ENCODE measurements at regions not wholly inside any gene's neighbourhood (a gene's known extent, or its start where the extent isn't known, plus 50 kb on each side); places are given as distances from the start of the nearest gene placed in this dataset.

DNA sequence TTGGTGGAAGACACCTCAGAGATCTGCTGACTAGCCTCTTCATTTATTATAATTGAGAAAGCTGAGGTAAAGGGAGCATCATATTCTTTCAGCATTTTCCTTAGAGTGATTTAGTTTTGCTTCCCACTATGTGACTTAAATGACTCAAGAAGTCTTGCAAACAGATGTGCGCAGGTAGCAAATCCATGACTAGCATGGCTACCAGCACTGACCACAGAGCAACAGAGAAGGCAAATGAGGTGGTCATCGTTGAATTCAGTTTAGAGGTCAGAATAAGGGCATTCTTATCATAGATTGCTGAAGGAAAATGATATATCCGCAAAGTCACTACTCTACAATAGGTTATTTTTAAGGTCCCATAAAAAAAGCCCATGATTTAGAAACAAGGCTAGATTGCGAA is 162.2 kb downstream of the PIK3R1 start:
- Histone ChIP-seq H3K36me3 (ENCODE audit: control insufficient read depth in 1 of 2, insufficient read depth in 2 of 2, low read length in 2 of 2) (no peaks in the 10 kb centered on the region), H3K27ac (ENCODE audit: low read depth, low read length) (no peak overlapping the region), H3K79me2 (ENCODE audit: insufficient read depth, low read length) (no peaks in the 10 kb centered on the region), H3K4me1 (ENCODE audit: control insufficient read depth in 1 of 2, insufficient read depth in 2 of 2, low read length in 2 of 2) (no peaks in the 10 kb centered on the region), H3K27me3 (ENCODE audit: insufficient read depth, low read length) (no peaks in the 10 kb centered on the region), H4K20me1 (ENCODE audit: insufficient read depth) (no peaks in the 10 kb centered on the region), H3K9ac (ENCODE audit: low read length) (no peak overlapping the region), H2AFZ (ENCODE audit: low read depth, low read length, poor library complexity, severe bottlenecking) (no peak overlapping the region), H3K9me2 (ENCODE audit: insufficient read depth) (no peaks in the 10 kb centered on the region), H3K9me3 (ENCODE audit: control insufficient read depth in 1 of 2, insufficient read depth in 1 of 2, low read depth in 1 of 2, low read length in 2 of 2) (no peaks in the 10 kb centered on the region), H3K4me3 (replicated peaks in 1 of 2; ENCODE audit: low read depth in 1 of 2, low read length in 2 of 2) (no peak overlapping the region), H3K4me2 (ENCODE audit: low read length) (no peak overlapping the region)
- intact Hi-C loops (cut with micrococcal nuclease) = no loop called here
- no TSS peak for BruUV-seq (replicated peaks)
- RAD21 ChIA-PET (ENCODE audit: low non-redundant PET in 1 of 2, low total read pairs in 2 of 2, uncharacterized antibody in 2 of 2, unreplicated experiment in 2 of 2) = no interaction called here
- CTCF ChIA-PET = no interaction called here
- ATAC-seq (no peak), DNase-seq (ENCODE audit: low read depth, low spot score) (no peak)
- TF ChIP-seq SP1 (IDR thresholded peaks at IDR 0.05; ENCODE audit: low read depth) = no peak
- no peak for TF ChIP-seq ZNF274 (IDR thresholded peaks at IDR 0.05; ENCODE audit: low read depth, low read length)
- no peak for TF ChIP-seq ELF1 (IDR thresholded peaks at IDR 0.05; ENCODE audit: borderline replicate concordance, low read depth)
- TF ChIP-seq EGR1 (IDR thresholded peaks at IDR 0.05; ENCODE audit: low read depth) = no peak
- TF ChIP-seq EZH2 (IDR thresholded peaks at IDR 0.05) = no peak
- no peak for TF ChIP-seq TCF7L2 (IDR thresholded peaks at IDR 0.05; ENCODE audit: borderline replicate concordance, extremely low read depth, insufficient read depth, insufficient read length)
- no peak for TF ChIP-seq POLR2AphosphoS5 (IDR thresholded peaks at IDR 0.05; ENCODE audit: low read depth, low read length)
- TF ChIP-seq, protein P1, sequence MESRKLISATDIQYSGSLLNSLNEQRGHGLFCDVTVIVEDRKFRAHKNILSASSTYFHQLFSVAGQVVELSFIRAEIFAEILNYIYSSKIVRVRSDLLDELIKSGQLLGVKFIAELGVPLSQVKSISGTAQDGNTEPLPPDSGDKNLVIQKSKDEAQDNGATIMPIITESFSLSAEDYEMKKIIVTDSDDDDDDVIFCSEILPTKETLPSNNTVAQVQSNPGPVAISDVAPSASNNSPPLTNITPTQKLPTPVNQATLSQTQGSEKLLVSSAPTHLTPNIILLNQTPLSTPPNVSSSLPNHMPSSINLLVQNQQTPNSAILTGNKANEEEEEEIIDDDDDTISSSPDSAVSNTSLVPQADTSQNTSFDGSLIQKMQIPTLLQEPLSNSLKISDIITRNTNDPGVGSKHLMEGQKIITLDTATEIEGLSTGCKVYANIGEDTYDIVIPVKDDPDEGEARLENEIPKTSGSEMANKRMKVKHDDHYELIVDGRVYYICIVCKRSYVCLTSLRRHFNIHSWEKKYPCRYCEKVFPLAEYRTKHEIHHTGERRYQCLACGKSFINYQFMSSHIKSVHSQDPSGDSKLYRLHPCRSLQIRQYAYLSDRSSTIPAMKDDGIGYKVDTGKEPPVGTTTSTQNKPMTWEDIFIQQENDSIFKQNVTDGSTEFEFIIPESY (IDR thresholded peaks at IDR 0.05; ENCODE audit: extremely low read depth, insufficient replicate concordance, low read length) = no peak
- no peak for TF ChIP-seq EZH2phosphoT487 (IDR thresholded peaks at IDR 0.05; ENCODE audit: borderline replicate concordance)
- no peak for TF ChIP-seq ZFX (IDR thresholded peaks at IDR 0.05)
- no peak for TF ChIP-seq CEBPB (IDR thresholded peaks at IDR 0.05; ENCODE audit: low read depth)
- no peak for TF ChIP-seq FOSL1 (IDR thresholded peaks at IDR 0.05; ENCODE audit: low read depth)
- TF ChIP-seq, protein P2, sequence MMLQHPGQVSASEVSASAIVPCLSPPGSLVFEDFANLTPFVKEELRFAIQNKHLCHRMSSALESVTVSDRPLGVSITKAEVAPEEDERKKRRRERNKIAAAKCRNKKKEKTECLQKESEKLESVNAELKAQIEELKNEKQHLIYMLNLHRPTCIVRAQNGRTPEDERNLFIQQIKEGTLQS (IDR thresholded peaks at IDR 0.05) = no peak
- POLR2A ChIA-PET = no interaction called here

All from HCT116 (cell line).